GM23248 (cell line): ENCODE measurements at regions not wholly inside any gene's neighbourhood (a gene's known extent, or its start where the extent isn't known, plus 50 kb on each side); places are given as distances from the start of the nearest gene placed in this dataset.

ENCODE experiments used
- EZH2 ChIP-seq: fragments of 200-600 bp; sonication (generic); IDR thresholded peaks from 2 replicates; pipeline ENCODE4 v1.6.1; 2018; ENCODE audit warnings: antibody characterized with exemption, mild to moderate bottlenecking; ENCODE audit not compliant: insufficient read depth, poor library complexity, severe bottlenecking
- EZH2phosphoT487 ChIP-seq: fragments of 200-600 bp; sonication (generic); IDR thresholded peaks from 2 replicates; pipeline ENCODE4 v1.6.1; 2018; ENCODE audit warnings: antibody characterized with exemption, moderate library complexity, mild to moderate bottlenecking, low read depth; ENCODE audit not compliant: insufficient read depth

GRCh38 chr1:182328591-182328990 lies 63.0 kb downstream of the GLUL start:
- TF ChIP-seq EZH2phosphoT487: no peak
- no peak for TF ChIP-seq EZH2
